Nephron progenitor cell (in vitro differentiated cells): ENCODE measurements at regions not wholly inside any gene's neighbourhood (a gene's known extent, or its start where the extent isn't known, plus 50 kb on each side); places are given as distances from the start of the nearest gene placed in this dataset.
A peak's percentile ranks its signal among the peaks of the same experiment; 100 is the strongest.

Experiments
- DNase-seq: peaks from one replicate; pipeline ENCODE4 v3.0.0; 2021
- H3K27ac Mint-ChIP-seq: 2 replicates; pipeline ENCODE4 v1.8.0; 2021; ENCODE audit warnings: mild to moderate bottlenecking, moderate library complexity, mixed read lengths
- H3K27me3 Mint-ChIP-seq: 2 replicates; pipeline ENCODE4 v1.8.0; 2021; ENCODE audit warnings: mild to moderate bottlenecking, low read depth, mixed read lengths; ENCODE audit not compliant: poor library complexity
- H3K36me3 Mint-ChIP-seq: 2 replicates; pipeline ENCODE4 v1.8.0; 2021; ENCODE audit warnings: low read depth, mixed read lengths
- H3K4me1 Mint-ChIP-seq: 2 replicates; pipeline ENCODE4 v1.8.0; 2021; ENCODE audit warnings: mixed read lengths
- H3K4me3 Mint-ChIP-seq: 2 replicates; pipeline ENCODE4 v1.8.0; 2021; ENCODE audit warnings: mild to moderate bottlenecking, moderate library complexity, mixed read lengths
- H3K9me3 Mint-ChIP-seq: 2 replicates; pipeline ENCODE4 v1.8.0; 2021; ENCODE audit warnings: mild to moderate bottlenecking, moderate library complexity, mixed read lengths
- TF ChIP-seq, protein P1 (sequence below): fragments of 200-600 bp; sonication (generic); IDR thresholded peaks from 2 replicates; pipeline ENCODE4 v1.5.0; 2021; ENCODE audit warnings: antibody characterized with exemption

DNA sequence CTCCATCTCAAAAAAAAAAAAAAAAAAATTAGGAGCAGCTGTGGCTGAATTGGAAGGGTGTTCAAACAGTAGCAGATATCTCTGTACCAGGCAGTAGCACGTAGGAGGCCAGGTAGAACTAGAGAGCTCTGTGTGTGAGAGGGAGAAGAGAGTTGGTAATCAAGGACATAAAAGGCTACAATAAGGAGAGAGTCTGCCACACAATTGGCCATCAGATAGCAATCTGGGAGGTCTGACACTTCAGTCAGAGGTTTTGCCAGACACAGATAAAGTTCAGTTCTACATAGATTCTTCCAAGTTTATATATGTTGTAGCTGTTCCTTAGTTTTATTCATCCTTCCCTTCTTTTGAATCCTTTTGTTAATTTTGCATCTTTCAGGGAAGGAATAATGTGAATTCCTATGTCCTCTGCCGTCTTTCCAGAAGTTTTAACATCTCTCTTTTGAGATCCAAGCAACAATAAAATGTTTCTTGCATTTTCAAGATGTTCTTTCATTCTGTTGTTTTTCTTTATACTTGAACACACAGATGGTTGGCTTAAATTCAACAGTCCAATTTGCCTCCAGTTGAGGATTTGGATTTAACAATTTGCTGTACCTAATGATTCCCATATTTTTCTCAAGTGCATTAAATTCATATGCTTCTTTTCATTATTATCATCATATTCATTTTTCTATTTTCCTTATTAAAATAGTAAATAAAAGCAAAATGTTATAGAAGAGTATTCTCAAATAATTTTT lies 600.3 kb upstream of the GCFC2 start:
- no peak for DNase-seq
- no peaks in the 10 kb centered on the region for H3K27me3 Mint-ChIP-seq
- no peaks in the 10 kb centered on the region for H3K9me3 Mint-ChIP-seq
- H3K4me3 Mint-ChIP-seq: no peak overlapping the region
- TF ChIP-seq, protein P1, sequence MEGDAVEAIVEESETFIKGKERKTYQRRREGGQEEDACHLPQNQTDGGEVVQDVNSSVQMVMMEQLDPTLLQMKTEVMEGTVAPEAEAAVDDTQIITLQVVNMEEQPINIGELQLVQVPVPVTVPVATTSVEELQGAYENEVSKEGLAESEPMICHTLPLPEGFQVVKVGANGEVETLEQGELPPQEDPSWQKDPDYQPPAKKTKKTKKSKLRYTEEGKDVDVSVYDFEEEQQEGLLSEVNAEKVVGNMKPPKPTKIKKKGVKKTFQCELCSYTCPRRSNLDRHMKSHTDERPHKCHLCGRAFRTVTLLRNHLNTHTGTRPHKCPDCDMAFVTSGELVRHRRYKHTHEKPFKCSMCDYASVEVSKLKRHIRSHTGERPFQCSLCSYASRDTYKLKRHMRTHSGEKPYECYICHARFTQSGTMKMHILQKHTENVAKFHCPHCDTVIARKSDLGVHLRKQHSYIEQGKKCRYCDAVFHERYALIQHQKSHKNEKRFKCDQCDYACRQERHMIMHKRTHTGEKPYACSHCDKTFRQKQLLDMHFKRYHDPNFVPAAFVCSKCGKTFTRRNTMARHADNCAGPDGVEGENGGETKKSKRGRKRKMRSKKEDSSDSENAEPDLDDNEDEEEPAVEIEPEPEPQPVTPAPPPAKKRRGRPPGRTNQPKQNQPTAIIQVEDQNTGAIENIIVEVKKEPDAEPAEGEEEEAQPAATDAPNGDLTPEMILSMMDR: no peak
- peaks cover 4% of the 10 kb centered on the region for H3K4me1 Mint-ChIP-seq
- H3K36me3 Mint-ChIP-seq: no peaks in the 10 kb centered on the region
- no peak overlapping the region for H3K27ac Mint-ChIP-seq

DNA sequence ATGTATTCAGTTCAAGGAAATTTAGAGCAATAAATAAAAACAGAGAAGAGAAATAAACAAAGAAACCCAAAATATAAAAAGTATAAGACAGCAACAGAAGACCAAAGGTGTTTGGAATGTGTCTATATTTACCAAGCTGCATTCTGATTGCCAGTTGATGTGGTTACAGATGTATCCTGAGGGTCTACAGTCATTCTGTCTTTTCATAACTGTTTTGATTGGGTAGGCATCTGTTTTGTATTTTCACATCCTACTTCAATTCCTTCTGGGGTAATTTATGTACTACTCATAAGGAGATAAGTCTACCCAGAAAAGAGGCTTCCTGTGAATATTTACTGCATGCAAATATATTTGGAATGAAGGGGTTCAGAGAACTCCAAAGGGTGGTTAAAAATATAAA lies 596.8 kb upstream of the GCFC2 start:
- peaks cover 9% of the 10 kb centered on the region for H3K9me3 Mint-ChIP-seq
- H3K36me3 Mint-ChIP-seq: no peaks in the 10 kb centered on the region
- peaks cover 4% of the 10 kb centered on the region for H3K4me1 Mint-ChIP-seq

DNA sequence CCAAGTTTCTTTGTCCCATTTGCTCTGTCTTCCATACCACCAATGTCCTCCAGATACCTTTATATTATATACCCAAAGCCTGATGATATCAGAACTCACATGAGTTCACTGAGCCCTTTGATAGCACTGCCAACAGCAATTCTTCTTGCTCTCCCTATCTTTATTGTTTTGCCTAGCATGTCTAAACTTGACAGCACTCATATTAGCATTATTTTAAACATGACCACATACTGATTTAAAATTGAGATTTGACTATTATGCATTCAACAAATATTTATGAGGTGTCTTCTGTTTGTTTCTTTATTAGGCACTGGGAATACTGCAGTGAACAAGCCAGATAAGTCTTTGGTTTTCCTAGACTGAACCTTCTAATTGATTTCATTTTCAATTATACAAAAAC lies 587.3 kb upstream of the GCFC2 start:
- H3K4me3 Mint-ChIP-seq: no peak overlapping the region
- DNase-seq: no peak
- no peaks in the 10 kb centered on the region for H3K36me3 Mint-ChIP-seq
- H3K27ac Mint-ChIP-seq: no peak overlapping the region
- TF ChIP-seq, protein P1: no peak
- no peaks in the 10 kb centered on the region for H3K9me3 Mint-ChIP-seq
- no peaks in the 10 kb centered on the region for H3K27me3 Mint-ChIP-seq
- H3K4me1 Mint-ChIP-seq: no peaks in the 10 kb centered on the region

More for the DNA sequence above, 596.8 kb upstream of the GCFC2 start:
- Mint-ChIP-seq H3K27ac (no peak overlapping the region), H3K4me3 (no peak overlapping the region), H3K27me3 (no peaks in the 10 kb centered on the region)
- TF ChIP-seq, protein P1: no peak
- no peak for DNase-seq

DNA sequence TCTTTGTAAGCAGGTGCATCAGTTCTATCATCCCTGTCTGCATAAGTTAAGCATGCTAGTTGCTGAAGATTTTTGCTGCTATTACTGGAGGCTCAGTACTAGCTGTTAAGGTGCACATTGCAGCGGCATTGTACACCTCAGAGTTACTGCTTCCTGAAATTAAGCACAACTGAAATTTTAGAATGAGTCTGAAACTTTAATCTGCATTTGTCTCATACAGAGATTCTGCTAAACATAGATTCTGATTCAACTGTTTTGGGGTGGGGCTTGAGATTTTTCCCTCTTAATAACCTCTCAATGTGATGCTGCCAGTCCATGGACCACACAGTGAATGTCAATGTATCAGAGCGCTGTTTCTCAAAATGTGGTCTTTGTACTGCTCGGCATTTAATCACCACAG lies 585.7 kb upstream of the GCFC2 start:
- no peaks in the 10 kb centered on the region for H3K36me3 Mint-ChIP-seq
- no peak for DNase-seq
- H3K9me3 Mint-ChIP-seq: no peaks in the 10 kb centered on the region
- no peak overlapping the region for H3K27ac Mint-ChIP-seq
- H3K4me1 Mint-ChIP-seq: no peaks in the 10 kb centered on the region
- TF ChIP-seq, protein P1: no peak
- no peaks in the 10 kb centered on the region for H3K27me3 Mint-ChIP-seq
- no peak overlapping the region for H3K4me3 Mint-ChIP-seq

DNA sequence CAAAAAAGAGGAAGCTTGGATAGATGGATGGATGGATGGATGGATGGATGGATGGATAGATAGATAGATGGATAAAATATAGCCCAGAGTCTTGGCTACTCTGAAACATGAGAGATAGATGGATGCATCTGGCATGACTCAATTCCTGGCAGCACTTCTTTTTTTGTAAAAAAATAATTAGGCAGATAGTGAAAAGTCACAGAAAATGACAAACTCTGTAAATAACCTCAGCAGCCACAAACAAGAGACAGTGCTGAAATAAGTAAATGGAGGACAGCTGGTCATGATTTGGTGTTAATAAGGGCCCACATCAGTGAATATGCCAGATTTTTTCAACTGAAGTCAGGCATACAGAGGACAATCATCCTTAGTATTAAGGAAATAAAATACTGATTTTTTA lies 585.0 kb upstream of the GCFC2 start:
- Mint-ChIP-seq H3K4me1 (no peaks in the 10 kb centered on the region), H3K4me3 (no peak overlapping the region), H3K9me3 (no peaks in the 10 kb centered on the region), H3K36me3 (no peaks in the 10 kb centered on the region), H3K27me3 (no peaks in the 10 kb centered on the region), H3K27ac (no peak overlapping the region)
- no peak for DNase-seq
- TF ChIP-seq, protein P1: no peak

DNA sequence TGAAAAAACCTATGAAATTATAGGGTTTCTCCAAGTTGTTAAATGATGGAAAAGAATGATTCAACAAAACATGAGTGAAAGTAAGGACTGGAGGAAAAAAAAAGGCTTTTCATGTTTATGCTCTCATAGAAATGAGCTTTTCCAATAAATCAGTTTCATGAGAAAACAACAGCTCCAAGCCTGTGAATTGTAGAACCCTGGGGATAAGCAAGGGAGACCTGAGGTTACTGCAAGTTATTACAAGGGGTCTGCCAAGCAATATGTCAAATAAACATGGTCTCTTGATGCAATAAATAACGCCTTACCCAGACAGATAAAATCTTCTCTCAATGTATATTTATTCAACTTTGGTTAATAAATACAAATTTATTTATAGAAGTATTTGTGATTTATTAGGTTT lies 577.9 kb upstream of the GCFC2 start:
- Mint-ChIP-seq H3K9me3 (no peaks in the 10 kb centered on the region), H3K27me3 (no peaks in the 10 kb centered on the region), H3K27ac (peak overlapping the region; percentile 97), H3K4me1 (peaks cover 34% of the 10 kb centered on the region), H3K4me3 (no peak overlapping the region), H3K36me3 (no peaks in the 10 kb centered on the region)
- DNase-seq: no peak
- TF ChIP-seq, protein P1: no peak
